ENCODE measurements at regions not wholly inside any gene's neighbourhood (a gene's known extent, or its start where the extent isn't known, plus 50 kb on each side); places are given as distances from the start of the nearest gene placed in this dataset.

GRCh38 chr6:168890306-168890980, 363.2 kb downstream of the THBS2 start:
- Histone ChIP-seq H3K9me3 (replicated peaks in 1 of 11) (no peaks in the 10 kb centered on the region), H4K20me1 (no peaks in the 10 kb centered on the region), H3K4me2 (peak overlapping the region in 7 of 11 experiments; percentile 18 to 55 (median 38); a peak in 13 of 22 replicates), H3K4me1 (peaks cover 0 to 16% (median 12%) of the 10 kb centered on the region in 10 experiments; a peak in 14 of 20 replicates), H3K36me3 (no peaks in the 10 kb centered on the region), H3K9ac (no peak overlapping the region), H3K27me3 (no peaks in the 10 kb centered on the region), H3K4me3 (no peak overlapping the region), H3K27ac (no peak overlapping the region)
- TF ChIP-seq Cebpa-rat (IDR thresholded peaks at IDR 0.05), result no peak

- no peaks in the 10 kb centered on the region for H3K27me3 ChIP-seq
- no peak for TF ChIP-seq Cebpa-rat (IDR thresholded peaks at IDR 0.05)
- H3K9ac ChIP-seq, result no peak overlapping the region
Measured at GRCh38 chr6:168888786-168889345, 364.8 kb downstream of the THBS2 start.

DNA sequence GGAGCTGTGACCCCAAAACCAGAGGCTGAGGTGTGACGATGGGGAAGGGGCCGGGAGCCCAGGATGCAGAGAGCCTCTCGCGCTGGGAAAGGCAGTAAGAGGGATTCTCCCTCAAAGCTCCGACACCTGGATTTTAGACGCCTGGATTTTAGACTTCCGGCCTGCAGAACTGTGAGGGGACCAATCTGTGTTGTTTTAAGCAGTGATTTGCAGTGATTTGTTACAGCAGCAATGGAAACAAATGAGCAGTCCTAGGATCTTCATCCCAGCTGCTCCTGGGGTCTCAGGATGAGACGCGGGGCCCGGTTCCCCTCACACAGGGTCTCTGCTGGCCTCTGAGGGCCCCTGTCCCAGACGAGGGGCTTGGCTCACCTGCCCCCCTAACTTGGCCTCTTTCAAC, 365.5 kb downstream of the THBS2 start:
- no peaks in the 10 kb centered on the region for H3K27me3 ChIP-seq
- no peaks in the 10 kb centered on the region for H3K36me3 ChIP-seq
- H3K4me3 ChIP-seq, result no peak overlapping the region
- no peak overlapping the region for H3K4me2 ChIP-seq
- H3K4me1 ChIP-seq, result peaks cover 0 to 21% (median 14%) of the 10 kb centered on the region in 10 experiments; a peak in 16 of 20 replicates
- H3K27ac ChIP-seq, result no peak overlapping the region
- peaks cover 0 to 6% (median 0%) of the 10 kb centered on the region in 11 experiments; a peak in 1 of 22 replicates for H4K20me1 ChIP-seq
- no peak for TF ChIP-seq Cebpa-rat (IDR thresholded peaks at IDR 0.05)
- no peaks in the 10 kb centered on the region for H3K9me3 ChIP-seq (replicated peaks in 1 of 11)
- H3K9ac ChIP-seq, result no peak overlapping the region

More at GRCh38 chr6:168888786-168889345, 364.8 kb downstream of the THBS2 start:
- peaks cover 0 to 18% (median 14%) of the 10 kb centered on the region in 10 experiments; a peak in 16 of 20 replicates for H3K4me1 ChIP-seq
- peaks cover 0 to 6% (median 0%) of the 10 kb centered on the region in 11 experiments; a peak in 1 of 22 replicates for H4K20me1 ChIP-seq
- H3K9me3 ChIP-seq (replicated peaks in 1 of 11), result no peaks in the 10 kb centered on the region
- H3K36me3 ChIP-seq, result no peaks in the 10 kb centered on the region
- H3K4me2 ChIP-seq, result no peak overlapping the region
- no peak overlapping the region for H3K27ac ChIP-seq
- no peak overlapping the region for H3K4me3 ChIP-seq

DNA sequence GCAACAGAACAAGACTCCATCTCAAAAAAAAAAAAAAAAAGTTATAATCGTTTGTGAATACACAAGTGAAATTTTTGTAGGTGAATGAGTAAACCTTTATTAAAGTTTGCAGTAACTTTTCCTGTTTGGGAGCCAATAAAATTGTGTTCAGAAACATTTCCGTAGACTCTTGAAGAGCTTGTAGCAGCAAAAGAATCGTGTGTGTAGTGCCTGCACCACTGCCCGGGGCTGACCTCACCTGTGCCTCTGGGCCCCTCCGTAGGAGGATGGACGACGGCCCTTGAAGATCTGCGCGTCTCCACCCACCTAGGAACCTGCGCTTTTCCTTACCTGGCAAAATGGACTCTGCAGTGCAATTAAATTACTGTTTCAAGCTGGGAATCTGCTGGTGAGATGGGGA, 366.0 kb downstream of the THBS2 start:
- Histone ChIP-seq H4K20me1 (peaks cover 0 to 6% (median 0%) of the 10 kb centered on the region in 11 experiments; a peak in 1 of 22 replicates), H3K27ac (no peak overlapping the region), H3K9me3 (replicated peaks in 1 of 11) (no peaks in the 10 kb centered on the region), H3K27me3 (no peaks in the 10 kb centered on the region), H3K4me1 (peaks cover 0 to 21% (median 14%) of the 10 kb centered on the region in 10 experiments; a peak in 16 of 20 replicates), H3K36me3 (no peaks in the 10 kb centered on the region), H3K9ac (no peak overlapping the region), H3K4me3 (no peak overlapping the region), H3K4me2 (no peak overlapping the region)
- no peak for TF ChIP-seq Cebpa-rat (IDR thresholded peaks at IDR 0.05)

GRCh38 chr6:168886964-168887363, 366.7 kb downstream of the THBS2 start:
- Histone ChIP-seq H3K36me3 (no peaks in the 10 kb centered on the region), H3K4me2 (no peak overlapping the region), H3K4me3 (no peak overlapping the region), H4K20me1 (peaks cover 0 to 6% (median 0%) of the 10 kb centered on the region in 11 experiments; a peak in 1 of 22 replicates), H3K27me3 (no peaks in the 10 kb centered on the region), H3K27ac (no peak overlapping the region), H3K4me1 (peaks cover 0 to 21% (median 14%) of the 10 kb centered on the region in 10 experiments; a peak in 16 of 20 replicates), H3K9ac (0 out of 22 replicates have a peak overlapping the region, but pooled peaks of 1 of the 11 experiments have one; percentile 19), H3K9me3 (replicated peaks in 1 of 11) (no peaks in the 10 kb centered on the region)
- no peak for TF ChIP-seq Cebpa-rat (IDR thresholded peaks at IDR 0.05)

GRCh38 chr6:168885751-168886742, 367.6 kb downstream of the THBS2 start:
- H3K27ac ChIP-seq, result no peak overlapping the region
- no peak for TF ChIP-seq Cebpa-rat (IDR thresholded peaks at IDR 0.05)
- H4K20me1 ChIP-seq, result peaks cover 0 to 6% (median 0%) of the 10 kb centered on the region in 11 experiments; a peak in 1 of 22 replicates
- H3K4me1 ChIP-seq, result peaks cover 0 to 17% (median 12%) of the 10 kb centered on the region in 10 experiments; a peak in 16 of 20 replicates
- H3K27me3 ChIP-seq, result no peaks in the 10 kb centered on the region
- no peak overlapping the region for H3K9ac ChIP-seq
- H3K36me3 ChIP-seq, result no peaks in the 10 kb centered on the region
- no peak overlapping the region for H3K4me3 ChIP-seq
- H3K9me3 ChIP-seq (replicated peaks in 1 of 11), result no peaks in the 10 kb centered on the region
- no peak overlapping the region for H3K4me2 ChIP-seq

- Histone ChIP-seq H4K20me1 (peaks cover 0 to 6% (median 0%) of the 10 kb centered on the region in 11 experiments; a peak in 1 of 22 replicates), H3K27ac (no peak overlapping the region), H3K9me3 (replicated peaks in 1 of 11) (no peaks in the 10 kb centered on the region), H3K9ac (no peak overlapping the region), H3K36me3 (no peaks in the 10 kb centered on the region), H3K4me1 (peaks cover 0 to 8% (median 6%) of the 10 kb centered on the region in 10 experiments; a peak in 13 of 20 replicates), H3K27me3 (no peaks in the 10 kb centered on the region), H3K4me2 (peak overlapping the region in 1 of 11 experiments; percentile 73; a peak in 3 of 22 replicates), H3K4me3 (no peak overlapping the region)
- TF ChIP-seq Cebpa-rat (IDR thresholded peaks at IDR 0.05), result no peak
Measured at GRCh38 chr6:168885196-168885595, 368.4 kb downstream of the THBS2 start.

- no peaks in the 10 kb centered on the region for H3K36me3 ChIP-seq
- H3K4me2 ChIP-seq, result peak overlapping the region; percentile 59 to 81 (median 72)
- TF ChIP-seq Cebpa-rat (IDR thresholded peaks at IDR 0.05), result no peak
- no peak overlapping the region for H3K27ac ChIP-seq
- peaks cover 0 to 8% (median 6%) of the 10 kb centered on the region in 10 experiments; a peak in 13 of 20 replicates for H3K4me1 ChIP-seq
- H3K9ac ChIP-seq, result peak overlapping the region in 6 of 11 experiments; percentile 25 to 55 (median 41); a peak in 7 of 22 replicates
- no peaks in the 10 kb centered on the region for H3K27me3 ChIP-seq
- H4K20me1 ChIP-seq, result peaks cover 0 to 6% (median 0%) of the 10 kb centered on the region in 11 experiments; a peak in 1 of 22 replicates
- H3K9me3 ChIP-seq (replicated peaks in 1 of 11), result no peaks in the 10 kb centered on the region
- H3K4me3 ChIP-seq, result peak overlapping the region in 9 of 10 experiments; percentile 27 to 65 (median 49); a peak in 13 of 20 replicates
Measured at GRCh38 chr6:168884646-168885086, 369.0 kb downstream of the THBS2 start.

All from BLaER1 treated with 17β-estradiol and CSF1 and Interleukin-3, amounts not matched to agents 10 nM and 100 nM (cell line).